ENCODE measurements at regions not wholly inside any gene's neighbourhood (a gene's known extent, or its start where the extent isn't known, plus 50 kb on each side); places are given as distances from the start of the nearest gene placed in this dataset.

DNA sequence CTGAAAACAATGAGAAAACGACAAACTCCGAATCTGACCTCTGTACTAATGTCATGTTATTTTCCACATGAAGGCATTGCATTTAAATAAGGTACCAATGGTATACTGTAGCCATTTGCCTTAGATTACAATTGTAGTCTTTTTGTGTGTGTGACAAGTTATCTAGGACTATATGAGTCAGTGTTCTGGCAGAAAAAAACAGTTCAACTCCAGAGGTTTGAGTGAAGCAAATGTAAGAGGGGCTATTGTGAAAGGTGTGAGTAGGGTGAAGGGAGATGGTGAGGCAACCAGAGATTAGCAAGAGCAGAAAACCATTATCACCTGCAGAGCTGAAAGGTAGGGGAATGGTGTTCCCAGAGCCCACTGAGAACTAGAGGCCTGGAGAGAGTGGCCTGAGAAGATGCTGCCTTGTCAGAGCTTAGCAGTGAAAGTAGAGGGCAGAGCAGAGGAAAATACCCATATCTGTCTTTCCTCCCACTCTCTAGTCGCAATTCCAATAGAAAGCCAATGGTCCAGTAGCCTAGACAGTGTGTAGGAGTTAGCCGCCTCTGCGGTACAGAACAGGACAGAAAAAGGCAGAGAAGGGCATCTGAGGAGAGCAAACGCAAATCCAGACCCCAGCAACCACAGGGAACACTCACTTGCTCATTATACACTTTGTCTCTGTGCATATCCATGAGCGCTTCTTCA, 112.2 kb downstream of the DYRK2 start:
- TF ChIP-seq, protein P1, sequence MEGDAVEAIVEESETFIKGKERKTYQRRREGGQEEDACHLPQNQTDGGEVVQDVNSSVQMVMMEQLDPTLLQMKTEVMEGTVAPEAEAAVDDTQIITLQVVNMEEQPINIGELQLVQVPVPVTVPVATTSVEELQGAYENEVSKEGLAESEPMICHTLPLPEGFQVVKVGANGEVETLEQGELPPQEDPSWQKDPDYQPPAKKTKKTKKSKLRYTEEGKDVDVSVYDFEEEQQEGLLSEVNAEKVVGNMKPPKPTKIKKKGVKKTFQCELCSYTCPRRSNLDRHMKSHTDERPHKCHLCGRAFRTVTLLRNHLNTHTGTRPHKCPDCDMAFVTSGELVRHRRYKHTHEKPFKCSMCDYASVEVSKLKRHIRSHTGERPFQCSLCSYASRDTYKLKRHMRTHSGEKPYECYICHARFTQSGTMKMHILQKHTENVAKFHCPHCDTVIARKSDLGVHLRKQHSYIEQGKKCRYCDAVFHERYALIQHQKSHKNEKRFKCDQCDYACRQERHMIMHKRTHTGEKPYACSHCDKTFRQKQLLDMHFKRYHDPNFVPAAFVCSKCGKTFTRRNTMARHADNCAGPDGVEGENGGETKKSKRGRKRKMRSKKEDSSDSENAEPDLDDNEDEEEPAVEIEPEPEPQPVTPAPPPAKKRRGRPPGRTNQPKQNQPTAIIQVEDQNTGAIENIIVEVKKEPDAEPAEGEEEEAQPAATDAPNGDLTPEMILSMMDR (IDR thresholded peaks at IDR 0.05): no peak
- no peak for TF ChIP-seq POLR2A (IDR thresholded peaks at IDR 0.05)
